Stimulated activated effector memory CD8-positive, alpha-beta T cell treated with anti-CD3 and anti-CD28 coated beads, Interleukin-12 subunit alpha, Interleukin-12 subunit beta, amount 100 ng/mL, for 72 hours (primary cell): ENCODE measurements at regions not wholly inside any gene's neighbourhood (a gene's known extent, or its start where the extent isn't known, plus 50 kb on each side); places are given as distances from the start of the nearest gene placed in this dataset.
"Not testable (repeated sequence)": the region's sequence is repeated elsewhere in the genome, so short reads cannot be mapped to it uniquely, and the experiment has no call there.

Source experiments
- ATAC-seq: fragments of 150-1000 bp; cut with Tn5 transposase; 2 replicates; pipeline ENCODE4 v1.10.0; 2021
- DNase-seq, 2 donors: peaks; one replicate each; pipeline ENCODE4 v3.0.0; 2021 to 2022; ENCODE audit warnings: low spot score in 2 of 2
- H3K27ac Mint-ChIP-seq: one replicate; pipeline ENCODE4 v1.8.0; 2022; ENCODE audit warnings: mild to moderate bottlenecking, mixed read lengths
- H3K36me3 Mint-ChIP-seq: one replicate; pipeline ENCODE4 v1.8.0; 2022; ENCODE audit warnings: mild to moderate bottlenecking, mixed read lengths
- H3K4me1 Mint-ChIP-seq: one replicate; pipeline ENCODE4 v1.8.0; 2022; ENCODE audit warnings: mixed read lengths
- H3K4me3 Mint-ChIP-seq: one replicate; pipeline ENCODE4 v1.8.0; 2022; ENCODE audit warnings: mild to moderate bottlenecking, mixed read lengths
- H3K9me3 Mint-ChIP-seq: one replicate; pipeline ENCODE4 v1.8.0; 2022; ENCODE audit warnings: mixed read lengths

DNA sequence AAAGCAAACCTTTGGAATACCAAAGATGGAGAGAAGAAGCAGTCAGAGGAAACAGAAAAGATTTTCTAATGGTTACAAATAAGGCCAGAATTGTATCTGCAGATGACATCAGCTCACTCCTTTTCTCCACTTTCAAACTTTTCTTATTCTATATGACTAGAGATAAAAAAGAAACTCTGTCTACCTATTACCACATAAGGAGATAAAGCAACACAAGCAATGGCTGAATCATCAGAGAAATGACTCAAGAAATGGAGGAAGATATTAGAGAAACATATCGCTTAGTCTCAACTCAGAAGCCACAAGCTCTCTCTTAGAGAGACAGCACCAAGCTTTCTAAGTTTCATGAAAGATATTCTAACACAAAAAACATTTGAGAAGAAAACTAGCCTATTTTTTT lies 784.0 kb downstream of the ZPLD1 start:
- no peak for DNase-seq
- no peaks in the 10 kb centered on the region for H3K36me3 Mint-ChIP-seq

DNA sequence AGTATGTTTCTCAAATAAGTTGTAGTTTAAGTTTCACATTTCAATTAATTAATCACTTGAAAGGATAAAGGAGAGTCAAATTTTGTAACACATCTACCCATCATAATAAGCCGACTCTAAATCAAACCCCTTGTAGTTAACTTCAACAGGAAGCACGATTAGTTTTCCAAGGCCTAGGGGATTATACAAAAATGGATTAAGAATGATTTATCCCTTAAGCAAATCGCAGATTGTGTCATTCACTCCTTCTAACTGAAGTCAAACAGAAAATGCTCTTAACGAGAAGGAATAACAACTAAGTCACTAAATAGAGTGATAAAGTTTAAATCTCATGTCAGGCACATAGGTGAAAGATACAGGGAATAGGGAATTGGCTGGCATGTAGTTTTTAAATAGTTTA lies 792.8 kb downstream of the ZPLD1 start:
- Mint-ChIP-seq H3K27ac (no peak overlapping the region), H3K36me3 (no peaks in the 10 kb centered on the region), H3K4me1 (no peaks in the 10 kb centered on the region), H3K4me3 (no peak overlapping the region), H3K9me3 (no peaks in the 10 kb centered on the region)
- ATAC-seq (no peak), DNase-seq (no peak)

More for the DNA sequence above, 784.0 kb downstream of the ZPLD1 start:
- no peak overlapping the region for H3K4me3 Mint-ChIP-seq
- H3K9me3 Mint-ChIP-seq = no peaks in the 10 kb centered on the region
- no peaks in the 10 kb centered on the region for H3K4me1 Mint-ChIP-seq
- ATAC-seq = no peak
- no peak overlapping the region for H3K27ac Mint-ChIP-seq

DNA sequence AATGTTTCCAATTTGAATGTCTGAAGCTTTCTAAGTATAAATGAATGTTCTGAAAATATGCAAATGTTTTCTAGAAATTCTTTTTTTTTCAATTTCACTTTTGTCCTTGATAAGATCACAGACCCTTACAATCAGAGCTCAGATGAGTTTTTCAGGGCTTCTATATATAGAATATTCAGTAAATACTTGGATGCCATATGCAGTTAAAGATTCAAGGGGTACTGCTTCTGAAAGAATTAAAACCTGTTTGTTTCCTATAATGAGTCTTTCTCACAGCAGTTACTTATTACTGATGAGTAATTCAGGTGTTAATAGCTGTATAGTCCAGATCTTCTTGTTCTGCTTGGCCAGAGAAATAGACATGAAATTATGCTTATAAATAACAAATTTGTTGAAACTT lies 812.6 kb downstream of the ZPLD1 start:
- no peak for ATAC-seq
- Mint-ChIP-seq H3K4me3 (no peak overlapping the region), H3K4me1 (no peaks in the 10 kb centered on the region), H3K9me3 (peaks cover 4% of the 10 kb centered on the region), H3K27ac (no peak overlapping the region), H3K36me3 (no peaks in the 10 kb centered on the region)
- DNase-seq = no peak

DNA sequence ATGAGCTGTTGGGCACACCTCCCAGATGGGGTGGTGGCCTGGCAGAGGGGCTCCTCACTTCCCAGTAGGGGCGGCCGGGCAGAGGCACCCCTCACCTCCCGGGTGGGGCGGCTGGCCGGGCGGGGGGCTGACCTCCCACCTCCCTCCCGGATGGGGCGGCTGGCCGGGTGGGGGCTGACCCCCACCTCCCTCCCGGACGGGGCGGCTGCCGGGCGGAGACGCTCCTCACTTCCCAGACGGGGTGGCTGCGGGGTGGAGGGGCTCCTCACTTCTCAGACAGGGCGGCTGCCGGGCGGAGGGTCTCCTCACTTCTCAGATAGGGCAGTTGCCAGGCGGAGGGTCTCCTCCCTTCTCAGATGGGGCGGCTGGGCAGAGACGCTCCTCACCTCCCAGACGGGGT lies 820.0 kb downstream of the ZPLD1 start:
- H3K27ac Mint-ChIP-seq, H3K9me3 Mint-ChIP-seq, DNase-seq, H3K36me3 Mint-ChIP-seq, ATAC-seq, H3K4me3 Mint-ChIP-seq, H3K4me1 Mint-ChIP-seq: not testable (repeated sequence)

DNA sequence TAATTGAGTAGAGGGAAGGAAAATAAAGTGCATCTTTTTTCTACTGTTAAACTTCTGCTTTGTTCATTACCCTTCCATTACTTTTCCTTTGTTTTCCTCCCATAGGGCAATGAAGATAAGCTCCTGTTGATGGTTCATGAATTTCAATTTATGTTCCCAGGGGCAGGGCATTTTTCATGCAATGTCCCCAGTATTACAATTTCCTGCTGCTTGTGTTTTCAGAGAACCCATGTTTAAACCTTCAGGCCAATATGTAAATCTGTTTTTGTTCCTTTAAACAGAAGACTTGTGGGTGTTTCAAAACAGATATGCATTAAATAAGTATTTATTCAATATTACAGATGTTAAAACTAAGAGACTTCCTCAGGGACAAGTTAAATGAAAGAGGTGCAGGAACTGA lies 834.5 kb downstream of the ZPLD1 start:
- Mint-ChIP-seq H3K27ac (no peak overlapping the region), H3K4me1 (no peaks in the 10 kb centered on the region), H3K4me3 (no peak overlapping the region), H3K9me3 (peaks cover 5% of the 10 kb centered on the region), H3K36me3 (no peaks in the 10 kb centered on the region)
- DNase-seq (no peak), ATAC-seq (no peak)

- no peak for DNase-seq
- no peak overlapping the region for H3K4me3 Mint-ChIP-seq
- no peaks in the 10 kb centered on the region for H3K4me1 Mint-ChIP-seq
- peak; percentile 19 for ATAC-seq
- H3K27ac Mint-ChIP-seq = no peak overlapping the region
- H3K36me3 Mint-ChIP-seq = no peaks in the 10 kb centered on the region
- H3K9me3 Mint-ChIP-seq = peaks cover 9% of the 10 kb centered on the region
Observed at GRCh38 chr3:103271575-103271974, 836.8 kb downstream of the ZPLD1 start.

- no peak for ATAC-seq
- no peak for DNase-seq
- Mint-ChIP-seq H3K4me3 (no peak overlapping the region), H3K4me1 (no peaks in the 10 kb centered on the region), H3K27ac (no peak overlapping the region), H3K36me3 (no peaks in the 10 kb centered on the region), H3K9me3 (peaks cover 3% of the 10 kb centered on the region)
Observed at GRCh38 chr3:103295974-103296570, 861.3 kb downstream of the ZPLD1 start.

DNA sequence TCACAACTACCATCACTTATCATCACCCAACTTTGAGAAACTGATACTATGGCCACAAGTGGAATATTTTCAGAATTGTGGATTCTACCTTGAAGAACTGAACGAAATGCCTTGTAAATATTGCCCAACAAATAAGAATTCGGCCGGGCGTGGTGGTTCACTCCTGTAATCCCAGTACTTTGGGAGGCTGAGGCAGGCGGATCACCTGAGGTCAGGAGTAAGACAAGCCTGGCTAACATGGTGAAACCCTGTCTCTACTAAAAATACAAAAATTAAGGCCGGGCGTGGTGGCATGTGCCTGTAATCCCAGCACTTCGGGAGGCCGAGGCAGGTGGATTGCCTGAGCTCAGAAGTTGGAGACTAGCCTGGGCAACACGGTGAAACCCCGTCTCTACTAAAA lies 862.7 kb downstream of the ZPLD1 start:
- not testable (repeated sequence) for H3K27ac Mint-ChIP-seq, H3K9me3 Mint-ChIP-seq, H3K4me1 Mint-ChIP-seq, ATAC-seq, DNase-seq, H3K36me3 Mint-ChIP-seq, H3K4me3 Mint-ChIP-seq

DNA sequence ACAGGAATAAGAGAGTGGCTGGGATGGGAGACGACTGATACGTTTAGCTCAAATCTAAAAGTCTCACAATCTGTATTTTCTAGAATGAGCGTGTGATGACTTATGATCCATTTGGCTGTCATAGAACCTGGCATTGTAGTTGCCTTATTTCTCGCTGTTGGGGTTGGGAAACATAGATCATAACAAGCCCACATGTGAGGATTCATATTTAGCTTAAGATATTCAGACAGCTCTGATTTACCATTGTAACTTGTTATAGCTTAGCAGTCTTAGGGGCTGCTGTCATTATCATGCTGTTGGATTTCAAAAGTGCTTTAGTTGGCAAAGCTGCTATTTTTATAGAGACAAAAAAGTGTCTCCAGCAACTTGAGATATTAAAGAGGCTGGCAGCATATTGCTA lies 871.3 kb downstream of the ZPLD1 start:
- ATAC-seq (no peak), DNase-seq (no peak)
- H3K4me3 Mint-ChIP-seq = no peak overlapping the region
- no peaks in the 10 kb centered on the region for H3K36me3 Mint-ChIP-seq
- no peaks in the 10 kb centered on the region for H3K4me1 Mint-ChIP-seq
- H3K27ac Mint-ChIP-seq = no peak overlapping the region
- H3K9me3 Mint-ChIP-seq = peaks cover 12% of the 10 kb centered on the region

DNA sequence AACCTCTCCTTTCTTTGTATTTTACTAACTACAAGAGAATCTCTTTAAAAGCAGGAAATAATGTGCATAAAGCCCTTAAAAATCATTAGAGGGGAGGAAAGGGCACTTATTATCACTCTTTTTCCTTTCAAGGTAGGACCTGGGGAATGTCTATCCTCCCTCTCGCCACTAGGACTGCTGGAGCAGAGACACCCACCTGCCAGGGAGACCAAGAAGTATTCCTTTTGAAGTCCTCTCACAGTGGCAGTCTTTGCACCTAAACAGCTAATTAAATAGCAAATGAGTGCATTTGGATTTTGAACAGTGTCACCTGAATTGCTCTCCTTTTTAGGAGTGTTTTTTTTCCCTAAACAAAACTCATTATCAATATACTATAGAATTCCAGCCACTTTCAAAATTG lies 874.1 kb downstream of the ZPLD1 start:
- ATAC-seq = no peak
- H3K4me3 Mint-ChIP-seq = no peak overlapping the region
- H3K27ac Mint-ChIP-seq = no peak overlapping the region
- H3K4me1 Mint-ChIP-seq = no peaks in the 10 kb centered on the region
- DNase-seq = no peak
- H3K36me3 Mint-ChIP-seq = no peaks in the 10 kb centered on the region
- peaks cover 8% of the 10 kb centered on the region for H3K9me3 Mint-ChIP-seq

DNA sequence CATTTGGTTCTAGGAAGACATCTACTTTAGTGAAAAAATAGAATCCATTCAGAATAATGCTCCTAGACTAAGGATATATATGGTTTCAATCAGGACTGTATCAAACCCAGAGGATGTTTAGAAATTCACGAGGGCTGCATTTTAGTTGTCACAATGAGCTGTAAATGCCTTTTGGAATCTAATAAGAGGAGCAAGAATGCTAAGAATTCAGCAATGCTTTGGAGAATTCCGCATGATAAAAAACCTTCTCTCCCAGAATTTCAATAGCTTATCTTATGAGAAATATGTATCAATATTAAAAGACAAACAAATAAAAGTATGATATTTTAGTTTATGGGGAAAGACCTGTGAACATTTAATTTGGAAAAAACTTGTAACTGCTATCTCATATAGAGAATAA lies 885.1 kb downstream of the ZPLD1 start:
- H3K36me3 Mint-ChIP-seq = no peaks in the 10 kb centered on the region
- peaks cover 4% of the 10 kb centered on the region for H3K9me3 Mint-ChIP-seq
- no peak overlapping the region for H3K4me3 Mint-ChIP-seq
- H3K4me1 Mint-ChIP-seq = no peaks in the 10 kb centered on the region
- DNase-seq = no peak
- ATAC-seq = no peak
- no peak overlapping the region for H3K27ac Mint-ChIP-seq

DNA sequence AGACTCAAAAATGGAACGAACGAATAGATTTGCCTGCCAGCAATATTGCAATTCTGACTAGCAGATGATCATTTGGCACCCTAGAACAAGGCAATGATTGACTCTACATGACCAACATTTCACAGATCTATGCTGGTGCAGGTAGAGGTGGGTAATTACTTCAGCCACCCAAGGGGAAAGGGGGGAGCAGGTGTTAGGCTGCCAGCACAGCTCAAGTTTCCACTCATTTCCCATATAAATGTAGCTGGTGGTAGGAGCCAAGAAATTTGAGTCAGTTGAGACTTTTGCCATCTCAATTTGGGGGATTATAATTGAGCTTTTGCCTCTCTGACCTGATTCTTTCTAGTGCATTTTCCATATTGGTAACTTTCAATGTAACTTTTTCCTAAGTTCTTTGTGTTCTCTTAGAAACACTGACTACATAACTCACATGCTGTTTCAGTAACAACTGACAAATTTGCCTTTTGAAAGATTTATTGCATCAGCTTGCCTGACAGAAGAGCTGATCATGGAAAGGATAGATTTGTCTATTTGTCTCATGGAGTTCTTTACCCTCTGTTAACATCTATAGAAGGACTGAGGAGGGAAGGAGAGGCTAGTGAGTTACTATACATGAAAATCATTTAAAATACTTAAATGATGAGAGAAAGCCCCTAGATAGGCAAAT lies 902.5 kb downstream of the ZPLD1 start:
- ATAC-seq (no peak), DNase-seq (no peak)
- Mint-ChIP-seq H3K4me1 (no peaks in the 10 kb centered on the region), H3K9me3 (no peaks in the 10 kb centered on the region), H3K36me3 (no peaks in the 10 kb centered on the region), H3K27ac (no peak overlapping the region), H3K4me3 (no peak overlapping the region)

DNA sequence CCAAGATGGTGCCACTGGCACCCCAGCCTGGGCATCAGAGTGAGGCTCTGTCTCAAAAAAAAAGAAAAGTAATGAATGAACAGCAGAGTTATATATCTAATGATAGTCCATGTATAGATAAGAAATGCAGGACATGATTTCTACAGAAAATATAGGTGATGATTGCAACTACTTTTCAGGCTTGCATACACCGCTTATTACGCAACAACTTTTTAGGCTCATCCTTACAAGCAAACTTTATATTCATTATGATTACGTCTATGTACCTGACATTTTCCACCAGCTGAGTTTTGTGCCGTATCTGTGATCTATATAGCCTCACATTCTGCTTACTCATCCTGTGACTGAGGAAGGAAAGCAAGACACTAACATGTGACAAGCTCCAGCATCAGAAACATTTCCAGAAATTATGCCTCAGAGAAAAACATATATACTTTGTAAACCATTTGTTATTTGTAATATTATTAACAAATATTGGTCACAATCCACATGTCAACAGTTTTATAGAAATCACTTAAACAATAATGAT lies 906.3 kb downstream of the ZPLD1 start:
- peaks cover 3% of the 10 kb centered on the region for H3K9me3 Mint-ChIP-seq
- no peak overlapping the region for H3K27ac Mint-ChIP-seq
- H3K36me3 Mint-ChIP-seq = no peaks in the 10 kb centered on the region
- no peak overlapping the region for H3K4me3 Mint-ChIP-seq
- ATAC-seq (no peak), DNase-seq (no peak)
- H3K4me1 Mint-ChIP-seq = no peaks in the 10 kb centered on the region

GRCh38 chr3:103342205-103342731 lies 907.5 kb downstream of the ZPLD1 start:
- no peak overlapping the region for H3K4me3 Mint-ChIP-seq
- ATAC-seq (no peak), DNase-seq (no peak)
- H3K27ac Mint-ChIP-seq = no peak overlapping the region
- peaks cover 3% of the 10 kb centered on the region for H3K9me3 Mint-ChIP-seq
- H3K4me1 Mint-ChIP-seq = no peaks in the 10 kb centered on the region
- no peaks in the 10 kb centered on the region for H3K36me3 Mint-ChIP-seq

DNA sequence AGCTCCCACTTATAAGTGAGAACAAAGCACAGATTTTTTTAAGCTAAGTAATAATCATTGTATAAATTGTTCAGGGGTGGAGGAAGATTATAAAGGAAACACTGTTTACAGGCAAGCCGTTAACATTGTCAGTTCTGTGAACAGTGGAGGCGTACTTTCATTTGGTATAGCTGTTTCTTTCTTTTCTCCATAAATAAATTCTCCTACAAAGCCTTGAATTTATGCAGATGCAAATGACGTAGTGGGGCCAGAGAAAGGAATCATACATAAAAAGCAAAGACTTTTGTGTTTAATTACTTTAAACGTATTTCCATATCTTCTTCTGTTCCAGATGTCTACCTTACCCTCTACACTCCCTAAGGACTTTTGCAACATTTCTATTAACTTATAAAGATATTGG lies 914.9 kb downstream of the ZPLD1 start:
- H3K4me1 Mint-ChIP-seq = no peaks in the 10 kb centered on the region
- no peak for DNase-seq
- H3K9me3 Mint-ChIP-seq = peaks cover 7% of the 10 kb centered on the region
- H3K27ac Mint-ChIP-seq = no peak overlapping the region
- no peak for ATAC-seq
- H3K36me3 Mint-ChIP-seq = no peaks in the 10 kb centered on the region
- no peak overlapping the region for H3K4me3 Mint-ChIP-seq

DNA sequence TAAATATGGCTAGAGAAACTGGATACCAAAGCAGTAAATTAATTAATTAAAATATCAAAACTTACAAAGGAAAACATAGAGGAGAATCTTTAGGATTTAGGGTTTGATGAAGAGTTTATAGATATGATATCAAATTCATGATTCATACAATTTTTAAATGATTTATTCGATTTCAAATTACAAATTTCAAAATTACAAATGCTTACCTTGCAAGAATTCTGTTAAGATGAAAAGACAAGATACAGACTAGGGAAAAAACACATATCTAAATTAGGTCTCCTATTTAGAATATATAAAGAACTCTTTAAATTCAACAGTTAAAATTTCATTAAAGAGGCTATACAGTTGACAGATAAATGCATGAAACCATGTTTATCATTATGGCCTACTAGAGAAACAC lies 930.7 kb downstream of the ZPLD1 start:
- DNase-seq (no peak), ATAC-seq (no peak)
- Mint-ChIP-seq H3K4me1 (no peaks in the 10 kb centered on the region), H3K4me3 (no peak overlapping the region), H3K9me3 (no peaks in the 10 kb centered on the region), H3K27ac (no peak overlapping the region), H3K36me3 (no peaks in the 10 kb centered on the region)
